Uterus (tissue), 3 donors: ENCODE measurements at regions not wholly inside any gene's neighbourhood (a gene's known extent, or its start where the extent isn't known, plus 50 kb on each side); places are given as distances from the start of the nearest gene placed in this dataset.

Source experiments
- DNase-seq, 2 donors: peaks; one replicate each; pipeline ENCODE4 v3.0.0-alpha.2; 2019 to 2020
- H3K27ac ChIP-seq, 2 donors: fragments of 200-600 bp; sonication (generic); 1 replicate in 1 of 2; 2 replicates in 1 of 2; pipeline ENCODE4 v1.5.1; 2016 to 2018
- H3K27me3 ChIP-seq, 2 donors: fragments of 200-600 bp; sonication (generic); one replicate each; pipeline ENCODE4 v1.5.1; 2018 to 2019; ENCODE audit warnings: control low read depth in 1 of 2
- H3K36me3 ChIP-seq, 2 donors: fragments of 200-600 bp; sonication (generic); one replicate each; pipeline ENCODE4 v1.5.1; 2019; ENCODE audit warnings: control low read depth in 1 of 2
- H3K4me1 ChIP-seq, 2 donors: fragments of 200-600 bp; sonication (generic); one replicate each; pipeline ENCODE4 v1.5.1; 2018 to 2019; ENCODE audit warnings: control low read depth in 1 of 2
- H3K4me3 ChIP-seq, 2 donors: fragments of 200-600 bp; sonication (generic); 1 replicate in 1 of 2; 2 replicates in 1 of 2; pipeline ENCODE4 v1.5.1; 2018 to 2019; ENCODE audit warnings: mild to moderate bottlenecking in 1 of 2
- H3K9me3 ChIP-seq, 2 donors: fragments of 200-600 bp; sonication (generic); one replicate each; pipeline ENCODE4 v1.5.1; 2019; ENCODE audit warnings: control low read depth in 1 of 2
- CTCF ChIP-seq, 4 experiments: fragments of 200-600 bp in 2 of 4; fragments of 450-650 bp in 2 of 4; sonication (generic) in 2 of 4; IDR thresholded peaks; one replicate each; pipeline ENCODE4 v1.5.1; 2016 to 2019; ENCODE audit warnings: antibody characterized with exemption in 4 of 4, mild to moderate bottlenecking in 2 of 4, moderate library complexity in 1 of 4
- POLR2A ChIP-seq, 2 donors: fragments of 450-650 bp; IDR thresholded peaks; one replicate each; pipeline ENCODE4 v1.6.1; 2016; ENCODE audit warnings: antibody characterized with exemption in 2 of 2, mild to moderate bottlenecking in 1 of 2, moderate library complexity in 1 of 2
- intact Hi-C: fragments of 100-400 bp; cut with DNase I; formaldehyde crosslinking; loops from one replicate; pipeline ENCODE4 v1.15.1; 2023; ENCODE audit warnings: low total_unique reads
- donor health status: DM: yes; HTN: yes; CAD: no.

GRCh38 chr5:96180684-96181435 lies 219.2 kb upstream of the ELL2 start:
- no peak for DNase-seq
- H3K4me3 ChIP-seq = no peak overlapping the region
- no peaks in the 10 kb centered on the region for H3K9me3 ChIP-seq
- TF ChIP-seq POLR2A (IDR thresholded peaks at IDR 0.05) (no peak), CTCF (IDR thresholded peaks at IDR 0.05) (no peak)
- no peak overlapping the region for H3K27ac ChIP-seq
- H3K27me3 ChIP-seq = no peaks in the 10 kb centered on the region
- no peaks in the 10 kb centered on the region for H3K4me1 ChIP-seq
- H3K36me3 ChIP-seq = no peaks in the 10 kb centered on the region
- intact Hi-C loops = no loop called here

- Histone ChIP-seq H3K4me1 (no peaks in the 10 kb centered on the region), H3K36me3 (no peaks in the 10 kb centered on the region), H3K9me3 (no peaks in the 10 kb centered on the region), H3K27me3 (no peaks in the 10 kb centered on the region), H3K4me3 (no peak overlapping the region), H3K27ac (no peak overlapping the region)
- intact Hi-C loops = no loop called here
- DNase-seq = no peak
- TF ChIP-seq POLR2A (IDR thresholded peaks at IDR 0.05) (no peak), CTCF (IDR thresholded peaks at IDR 0.05) (no peak)
Measured at GRCh38 chr5:96177303-96177869, 215.7 kb upstream of the ELL2 start.

GRCh38 chr5:96176022-96176421 lies 214.4 kb upstream of the ELL2 start:
- intact Hi-C loops = no loop called here
- Histone ChIP-seq H3K4me3 (no peak overlapping the region), H3K27me3 (no peaks in the 10 kb centered on the region), H3K4me1 (no peaks in the 10 kb centered on the region), H3K36me3 (no peaks in the 10 kb centered on the region), H3K9me3 (no peaks in the 10 kb centered on the region), H3K27ac (no peak overlapping the region)
- DNase-seq = no peak
- TF ChIP-seq POLR2A (IDR thresholded peaks at IDR 0.05) = no peak
- TF ChIP-seq CTCF (IDR thresholded peaks at IDR 0.05) = no peak

GRCh38 chr5:96175090-96175489 lies 213.4 kb upstream of the ELL2 start:
- no peak overlapping the region for H3K4me3 ChIP-seq
- no peak for DNase-seq
- H3K9me3 ChIP-seq = no peaks in the 10 kb centered on the region
- intact Hi-C loops = no loop called here
- no peaks in the 10 kb centered on the region for H3K4me1 ChIP-seq
- no peak overlapping the region for H3K27ac ChIP-seq
- H3K27me3 ChIP-seq = no peaks in the 10 kb centered on the region
- H3K36me3 ChIP-seq = no peaks in the 10 kb centered on the region
- no peak for TF ChIP-seq POLR2A (IDR thresholded peaks at IDR 0.05)
- TF ChIP-seq CTCF (IDR thresholded peaks at IDR 0.05) = no peak

GRCh38 chr5:96173366-96173765 lies 211.7 kb upstream of the ELL2 start:
- no peaks in the 10 kb centered on the region for H3K36me3 ChIP-seq
- intact Hi-C loops = no loop called here
- TF ChIP-seq POLR2A (IDR thresholded peaks at IDR 0.05) (no peak), CTCF (IDR thresholded peaks at IDR 0.05) (no peak)
- H3K4me3 ChIP-seq = no peak overlapping the region
- no peak overlapping the region for H3K27ac ChIP-seq
- H3K4me1 ChIP-seq = no peaks in the 10 kb centered on the region
- DNase-seq = no peak
- H3K27me3 ChIP-seq = no peaks in the 10 kb centered on the region
- H3K9me3 ChIP-seq = no peaks in the 10 kb centered on the region
